Hepatocyte (in vitro differentiated cells): ENCODE measurements at regions not wholly inside any gene's neighbourhood (a gene's known extent, or its start where the extent isn't known, plus 50 kb on each side); places are given as distances from the start of the nearest gene placed in this dataset.

Experiments
- DNase-seq: peaks from one replicate; pipeline ENCODE4 v3.0.0-alpha.2; 2016; ENCODE audit warnings: low spot score
- H2AFZ ChIP-seq: fragments of 200-600 bp; sonication (generic); 2 replicates; pipeline ENCODE4 v1.6.0; 2016; ENCODE audit warnings: antibody characterized with exemption, mild to moderate bottlenecking
- H3K27ac ChIP-seq: fragments of 200-600 bp; sonication (generic); 2 replicates; pipeline ENCODE4 v1.5.1; 2016; ENCODE audit warnings: mild to moderate bottlenecking
- H3K27me3 ChIP-seq: fragments of 200-600 bp; sonication (generic); 2 replicates; pipeline ENCODE4 v1.6.1; 2016
- H3K36me3 ChIP-seq: fragments of 200-600 bp; sonication (generic); replicated peaks from 2 replicates; pipeline ENCODE4 v1.5.1; 2016; ENCODE audit warnings: low read depth; ENCODE audit not compliant: insufficient read depth
- H3K4me1 ChIP-seq: fragments of 200-600 bp; sonication (generic); 2 replicates; pipeline ENCODE4 v1.5.1; 2016; ENCODE audit warnings: mild to moderate bottlenecking, moderate library complexity; ENCODE audit not compliant: insufficient read depth
- H3K4me2 ChIP-seq: fragments of 200-600 bp; sonication (generic); 2 replicates; pipeline ENCODE4 v1.6.0; 2016
- H3K4me3 ChIP-seq: fragments of 200-600 bp; sonication (generic); 2 replicates; pipeline ENCODE4 v1.5.1; 2016; ENCODE audit warnings: mild to moderate bottlenecking
- H3K79me2 ChIP-seq: fragments of 200-600 bp; sonication (generic); 2 replicates; pipeline ENCODE4 v1.6.0; 2017; ENCODE audit warnings: mild to moderate bottlenecking
- H3K9me2 ChIP-seq: fragments of 200-600 bp; sonication (generic); replicated peaks from 2 replicates; pipeline ENCODE4 v1.6.0; 2017; ENCODE audit warnings: mild to moderate bottlenecking; ENCODE audit not compliant: insufficient read depth
- H3K9me3 ChIP-seq: fragments of 200-600 bp; sonication (generic); 2 replicates; pipeline ENCODE4 v1.5.1; 2016; ENCODE audit warnings: low read depth, mild to moderate bottlenecking
- H4K20me1 ChIP-seq: fragments of 200-600 bp; sonication (generic); 2 replicates; pipeline ENCODE4 v1.6.0; 2016; ENCODE audit warnings: mild to moderate bottlenecking; ENCODE audit not compliant: insufficient read depth, poor library complexity, severe bottlenecking
- EZH2 ChIP-seq: fragments of 200-600 bp; sonication (generic); IDR thresholded peaks from 2 replicates; pipeline ENCODE4 v1.6.1; 2016; ENCODE audit warnings: antibody characterized with exemption, mild to moderate bottlenecking, borderline replicate concordance
- EZH2phosphoT487 ChIP-seq: fragments of 200-600 bp; sonication (generic); IDR thresholded peaks from one replicate; pipeline ENCODE4 v1.6.1; 2018; ENCODE audit warnings: antibody characterized with exemption, mild to moderate bottlenecking, low read depth, moderate library complexity; ENCODE audit not compliant: unreplicated experiment, severe bottlenecking
- WGBS: methylation state at CpG from one replicate; pipeline ENCODE4 v1.1.6; 2016; ENCODE audit warnings: low lambda C conversion rate; ENCODE audit errors: missing lambda C conversion rate; 5-methylcytosine and 5-hydroxymethylcytosine counted together
- TF ChIP-seq, protein P1 (sequence below): fragments of 200-600 bp; sonication (generic); IDR thresholded peaks from 2 replicates; pipeline ENCODE4 v1.5.1; 2016; ENCODE audit warnings: antibody characterized with exemption, mild to moderate bottlenecking; ENCODE audit not compliant: poor library complexity

DNA sequence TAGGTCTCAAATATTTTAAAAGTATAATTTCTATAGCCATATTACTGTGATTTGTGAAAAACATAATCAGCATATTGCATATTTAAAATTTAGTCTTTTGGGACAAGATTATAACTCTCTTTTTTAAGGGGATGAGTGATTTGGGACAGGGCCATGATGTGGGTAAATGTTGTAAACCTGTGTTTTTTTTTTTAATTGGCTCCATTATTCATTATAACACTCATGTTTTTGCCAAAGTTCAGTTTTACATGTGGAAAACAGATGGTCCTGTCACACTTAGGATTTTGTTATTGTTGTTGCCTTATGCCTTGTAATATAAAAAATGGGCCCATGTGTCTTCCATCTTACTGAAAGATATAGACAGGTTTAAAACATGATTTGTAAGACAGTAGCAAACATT, 1413.5 kb upstream of the RAG2 start:
- H3K9me2 ChIP-seq: no peaks in the 10 kb centered on the region
- no peak overlapping the region for H3K4me3 ChIP-seq
- TF ChIP-seq EZH2: no peak
- TF ChIP-seq EZH2phosphoT487: no peak
- TF ChIP-seq, protein P1, sequence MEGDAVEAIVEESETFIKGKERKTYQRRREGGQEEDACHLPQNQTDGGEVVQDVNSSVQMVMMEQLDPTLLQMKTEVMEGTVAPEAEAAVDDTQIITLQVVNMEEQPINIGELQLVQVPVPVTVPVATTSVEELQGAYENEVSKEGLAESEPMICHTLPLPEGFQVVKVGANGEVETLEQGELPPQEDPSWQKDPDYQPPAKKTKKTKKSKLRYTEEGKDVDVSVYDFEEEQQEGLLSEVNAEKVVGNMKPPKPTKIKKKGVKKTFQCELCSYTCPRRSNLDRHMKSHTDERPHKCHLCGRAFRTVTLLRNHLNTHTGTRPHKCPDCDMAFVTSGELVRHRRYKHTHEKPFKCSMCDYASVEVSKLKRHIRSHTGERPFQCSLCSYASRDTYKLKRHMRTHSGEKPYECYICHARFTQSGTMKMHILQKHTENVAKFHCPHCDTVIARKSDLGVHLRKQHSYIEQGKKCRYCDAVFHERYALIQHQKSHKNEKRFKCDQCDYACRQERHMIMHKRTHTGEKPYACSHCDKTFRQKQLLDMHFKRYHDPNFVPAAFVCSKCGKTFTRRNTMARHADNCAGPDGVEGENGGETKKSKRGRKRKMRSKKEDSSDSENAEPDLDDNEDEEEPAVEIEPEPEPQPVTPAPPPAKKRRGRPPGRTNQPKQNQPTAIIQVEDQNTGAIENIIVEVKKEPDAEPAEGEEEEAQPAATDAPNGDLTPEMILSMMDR: no peak
- no peak overlapping the region for H3K27ac ChIP-seq
- no peaks in the 10 kb centered on the region for H3K27me3 ChIP-seq
- no peaks in the 10 kb centered on the region for H3K4me1 ChIP-seq
- H3K36me3 ChIP-seq: no peaks in the 10 kb centered on the region
- no peak for DNase-seq
- no peaks in the 10 kb centered on the region for H4K20me1 ChIP-seq
- no peak overlapping the region for H3K4me2 ChIP-seq
- no peaks in the 10 kb centered on the region for H3K9me3 ChIP-seq
- H2AFZ ChIP-seq: no peak overlapping the region
- no peaks in the 10 kb centered on the region for H3K79me2 ChIP-seq

DNA sequence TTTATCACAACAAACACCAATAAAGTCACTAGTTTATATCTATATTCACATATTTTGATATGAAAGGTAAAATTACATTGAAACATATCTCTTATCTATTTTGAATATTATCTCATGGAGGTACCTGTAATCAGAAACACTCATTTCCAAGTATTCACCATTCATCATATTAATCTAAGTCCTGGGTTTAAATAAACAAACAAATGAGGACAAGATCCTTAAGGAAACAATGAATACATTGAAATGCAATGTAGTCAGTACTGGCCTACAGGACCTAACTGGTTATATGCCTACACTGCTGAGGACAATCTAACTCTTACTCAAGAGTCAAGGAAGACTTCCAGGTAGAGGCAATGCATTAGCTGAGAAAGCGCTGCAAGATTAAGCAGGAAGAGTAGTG, 1411.9 kb upstream of the RAG2 start:
- Histone ChIP-seq H3K27me3 (no peaks in the 10 kb centered on the region), H3K9me2 (no peaks in the 10 kb centered on the region), H4K20me1 (no peaks in the 10 kb centered on the region), H2AFZ (no peak overlapping the region), H3K36me3 (no peaks in the 10 kb centered on the region), H3K4me2 (no peak overlapping the region), H3K4me3 (no peak overlapping the region), H3K9me3 (no peaks in the 10 kb centered on the region), H3K4me1 (no peaks in the 10 kb centered on the region), H3K79me2 (no peaks in the 10 kb centered on the region), H3K27ac (no peak overlapping the region)
- 96% methylated on average over 1 of the region's 1 CpG for WGBS
- TF ChIP-seq, protein P1: no peak
- no peak for TF ChIP-seq EZH2
- no peak for TF ChIP-seq EZH2phosphoT487
- no peak for DNase-seq

DNA sequence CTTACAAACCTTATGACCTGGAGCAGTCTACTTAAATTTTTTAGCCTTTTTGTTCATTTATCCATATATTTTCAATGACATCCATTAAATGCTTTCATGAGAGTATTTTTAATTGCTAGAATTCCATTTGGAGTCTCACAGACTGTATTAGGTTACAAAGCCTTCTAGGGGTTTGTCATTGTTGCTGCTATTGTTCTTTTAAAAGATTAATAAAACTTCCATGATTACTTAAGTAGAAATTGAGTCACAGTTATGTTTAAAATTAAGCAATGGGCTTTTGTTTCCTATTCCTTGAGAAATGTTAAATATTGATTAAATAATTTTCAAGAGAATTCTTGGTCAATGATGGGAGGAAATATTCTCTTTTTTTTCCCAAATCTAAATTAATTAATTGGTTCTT, 1408.4 kb upstream of the RAG2 start:
- Histone ChIP-seq H3K4me1 (no peaks in the 10 kb centered on the region), H3K79me2 (no peaks in the 10 kb centered on the region), H3K27ac (no peak overlapping the region), H3K4me3 (no peak overlapping the region), H3K4me2 (no peak overlapping the region), H3K27me3 (no peaks in the 10 kb centered on the region), H3K9me3 (no peaks in the 10 kb centered on the region), H3K9me2 (no peaks in the 10 kb centered on the region), H4K20me1 (no peaks in the 10 kb centered on the region), H3K36me3 (no peaks in the 10 kb centered on the region), H2AFZ (no peak overlapping the region)
- no peak for TF ChIP-seq EZH2
- TF ChIP-seq, protein P1: no peak
- TF ChIP-seq EZH2phosphoT487: no peak
- no peak for DNase-seq

DNA sequence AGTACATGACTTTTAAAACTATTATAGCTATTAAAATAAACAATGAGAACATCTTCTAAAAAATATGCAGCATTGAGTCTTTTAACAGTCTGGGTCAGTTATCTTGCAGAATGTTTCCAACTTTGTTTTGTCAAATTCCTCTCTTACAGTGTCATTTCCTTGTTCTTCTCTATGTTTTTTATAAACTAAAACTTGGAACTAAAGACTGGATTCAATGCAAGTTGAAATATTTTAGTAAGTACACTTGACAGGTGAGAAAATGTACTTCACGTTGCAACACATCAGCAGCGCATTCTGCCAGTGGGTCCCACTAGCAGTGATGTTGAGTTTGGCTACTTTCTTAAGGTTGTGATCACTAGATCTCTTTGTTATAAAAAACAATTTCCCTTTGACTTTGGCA, 1407.6 kb upstream of the RAG2 start:
- TF ChIP-seq, protein P1: no peak
- TF ChIP-seq EZH2phosphoT487 (no peak), EZH2 (no peak)
- Histone ChIP-seq H3K9me3 (no peaks in the 10 kb centered on the region), H3K9me2 (no peaks in the 10 kb centered on the region), H3K4me1 (no peaks in the 10 kb centered on the region), H2AFZ (no peak overlapping the region), H3K79me2 (no peaks in the 10 kb centered on the region), H3K27me3 (no peaks in the 10 kb centered on the region), H3K4me3 (no peak overlapping the region), H3K4me2 (no peak overlapping the region), H4K20me1 (no peaks in the 10 kb centered on the region), H3K27ac (no peak overlapping the region), H3K36me3 (no peaks in the 10 kb centered on the region)
- DNase-seq: no peak
- WGBS: 72% methylated on average over 2 of the region's 2 CpGs
